ENCODE measurements at regions not wholly inside any gene's neighbourhood (a gene's known extent, or its start where the extent isn't known, plus 50 kb on each side); places are given as distances from the start of the nearest gene placed in this dataset.

- ChIA-PET POLR2A (no interaction called here), CTCF (no interaction called here)
- Histone ChIP-seq H3K4me3 (ENCODE audit: low read depth, low read length) (no peak overlapping the region), H3K36me3 (ENCODE audit: control insufficient read depth in 2 of 2, insufficient read depth in 1 of 2, low read length in 2 of 2) (no peaks in the 10 kb centered on the region), H3K4me1 (ENCODE audit: control insufficient read depth, insufficient read depth, low read length) (no peaks in the 10 kb centered on the region), H3K27ac (ENCODE audit: extremely low read depth, low read depth, low read length) (no peak overlapping the region), H3K9me3 (ENCODE audit: control insufficient read depth, insufficient read depth, low read depth, low read length) (no peaks in the 10 kb centered on the region)
- no peak for TF ChIP-seq ZNF513 (tag by site-specific recombination; IDR thresholded peaks at IDR 0.05)
- TF ChIP-seq ZBTB17 (tag by site-specific recombination; IDR thresholded peaks at IDR 0.05), result no peak
- no peak for TF ChIP-seq ZNF398 (tag by site-specific recombination; IDR thresholded peaks at IDR 0.05)
- no peak for TF ChIP-seq ZNF48 (tag by site-specific recombination; IDR thresholded peaks at IDR 0.05)
- TF ChIP-seq PRDM10 (tag by site-specific recombination; IDR thresholded peaks at IDR 0.05), result no peak
- TF ChIP-seq ZNF677 (tag by site-specific recombination; IDR thresholded peaks at IDR 0.05), result no peak
- TF ChIP-seq AEBP2 (tag by site-specific recombination; IDR thresholded peaks at IDR 0.05; ENCODE audit: borderline replicate concordance), result no peak
- TF ChIP-seq ZNF138 (tag by site-specific recombination; IDR thresholded peaks at IDR 0.05; ENCODE audit: borderline replicate concordance), result no peak
- no peak for TF ChIP-seq ZNF704 (tag by site-specific recombination; IDR thresholded peaks at IDR 0.05)
- no peak for TF ChIP-seq ZNF561 (tag by site-specific recombination; IDR thresholded peaks at IDR 0.05; ENCODE audit: borderline replicate concordance)
Observed at GRCh38 chr5:175591293-175591692, 66.6 kb upstream of the HRH2 start.

GRCh38 chr5:175593794-175594193, 64.1 kb upstream of the HRH2 start:
- Histone ChIP-seq H3K4me1 (ENCODE audit: control insufficient read depth, insufficient read depth, low read length) (no peaks in the 10 kb centered on the region), H3K36me3 (ENCODE audit: control insufficient read depth in 2 of 2, insufficient read depth in 1 of 2, low read length in 2 of 2) (no peaks in the 10 kb centered on the region), H3K9me3 (ENCODE audit: control insufficient read depth, insufficient read depth, low read depth, low read length) (no peaks in the 10 kb centered on the region), H3K27ac (ENCODE audit: extremely low read depth, low read depth, low read length) (no peak overlapping the region), H3K4me3 (ENCODE audit: low read depth, low read length) (no peak overlapping the region)
- CTCF ChIA-PET, result interaction anchor here (1.3 kb wide), 1 partner anchor 15 kb away, joined by 3 read pairs; no protein-coding TSS in a partner anchor
- POLR2A ChIA-PET, result no interaction called here
- no peak for TF ChIP-seq ZNF24 (tag by site-specific recombination; IDR thresholded peaks at IDR 0.05)
- TF ChIP-seq ZNF571 (tag by site-specific recombination; IDR thresholded peaks at IDR 0.05), result no peak
- no peak for TF ChIP-seq PATZ1 (tag by site-specific recombination; IDR thresholded peaks at IDR 0.05)
- TF ChIP-seq ZNF600 (tag by site-specific recombination; IDR thresholded peaks at IDR 0.05), result no peak
- TF ChIP-seq PRDM2 (tag by site-specific recombination; IDR thresholded peaks at IDR 0.05; ENCODE audit: borderline replicate concordance), result no peak
- peak; percentile 83 for TF ChIP-seq EGR2 (tag by site-specific recombination; IDR thresholded peaks at IDR 0.05; ENCODE audit: low read depth)
